ENCODE measurements at regions not wholly inside any gene's neighbourhood (a gene's known extent, or its start where the extent isn't known, plus 50 kb on each side); places are given as distances from the start of the nearest gene placed in this dataset.
A peak's percentile ranks its signal among the peaks of the same experiment; 100 is the strongest.

DNA sequence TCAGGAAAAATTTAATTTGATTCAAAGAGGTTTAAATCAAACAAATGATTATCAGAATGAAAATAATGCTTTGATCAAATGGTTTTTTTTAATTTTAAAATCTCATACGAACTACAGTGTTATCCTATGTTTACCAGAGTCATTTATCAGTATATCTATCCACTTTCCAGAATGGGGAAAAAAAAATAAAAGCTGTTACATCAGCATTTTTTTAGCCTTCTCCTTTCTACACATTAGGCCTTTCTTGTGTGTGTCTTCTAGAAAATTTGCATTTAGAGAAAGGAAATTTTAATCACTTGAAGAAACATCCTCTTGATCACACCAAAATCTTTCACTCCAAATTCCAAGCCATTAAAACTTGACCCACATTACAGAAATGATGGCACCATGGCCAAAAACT lies 608.9 kb upstream of the ID2 start:
- no peak for DNase-seq

DNA sequence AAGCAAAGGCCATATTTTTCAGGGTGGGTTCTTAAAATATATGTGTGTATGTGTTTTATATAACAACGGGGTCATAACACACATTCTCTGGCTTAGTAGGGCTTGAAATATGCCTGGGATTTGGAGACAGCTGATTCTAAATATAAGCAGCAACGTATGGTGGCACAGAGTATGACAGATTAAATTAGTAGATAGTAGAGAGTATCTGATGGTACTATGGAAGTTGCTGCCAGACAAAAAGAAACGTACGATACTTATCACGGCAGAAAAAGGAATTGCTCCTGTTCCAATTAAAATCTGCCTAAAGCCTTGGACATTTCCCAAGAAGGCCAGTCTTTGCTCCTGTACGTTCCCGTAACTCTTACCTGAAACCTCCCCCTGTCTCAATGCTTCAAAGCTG lies 607.9 kb upstream of the ID2 start:
- DNase-seq, result no peak

- peak; percentile 2 for DNase-seq
Observed at GRCh38 chr2:8076448-8077342, 605.2 kb upstream of the ID2 start.

DNA sequence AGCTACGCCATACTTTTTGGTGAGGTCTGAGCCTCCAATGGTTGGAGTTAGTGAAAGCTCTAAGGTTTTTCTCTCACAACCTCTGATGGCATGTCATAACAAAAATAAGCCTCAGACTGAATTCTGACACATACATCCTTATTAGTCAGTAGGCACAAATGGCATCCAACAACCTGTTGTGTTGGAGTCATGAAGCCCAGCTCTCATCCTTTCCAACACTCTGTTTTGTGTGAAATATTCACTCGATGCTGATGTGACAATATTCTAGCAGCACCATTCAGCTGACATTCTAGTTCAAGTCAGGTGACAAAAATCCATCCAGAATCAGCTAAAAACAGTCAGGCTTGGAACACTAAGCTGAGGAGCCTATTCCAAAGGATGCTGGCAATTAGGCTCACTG lies 603.2 kb upstream of the ID2 start:
- DNase-seq, result no peak

GRCh38 chr2:8080063-8080462 lies 601.8 kb upstream of the ID2 start:
- DNase-seq, result no peak

GRCh38 chr2:8081130-8081529 lies 600.7 kb upstream of the ID2 start:
- no peak for DNase-seq

- no peak for DNase-seq
Observed at GRCh38 chr2:8082840-8083239, 599.0 kb upstream of the ID2 start.

DNA sequence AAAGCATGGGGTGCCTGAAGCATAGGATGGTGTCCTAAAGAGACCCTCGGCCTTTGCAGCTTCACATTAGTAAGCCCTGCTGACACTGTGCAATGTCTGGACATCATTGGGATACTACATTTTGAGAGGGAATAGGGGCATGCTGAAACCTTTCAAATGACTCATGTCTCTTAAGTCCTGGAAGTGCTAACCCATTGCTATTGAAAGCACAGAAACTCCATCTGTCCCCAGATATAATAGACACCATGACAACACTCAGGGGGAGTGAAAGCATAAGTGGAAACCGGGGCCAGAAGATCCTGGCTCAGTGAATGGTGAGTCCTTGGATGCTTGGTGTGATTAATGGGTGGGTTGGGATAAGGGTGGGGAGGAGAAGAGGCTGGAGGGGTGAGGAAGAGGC lies 595.5 kb upstream of the ID2 start:
- DNase-seq, result no peak

DNA sequence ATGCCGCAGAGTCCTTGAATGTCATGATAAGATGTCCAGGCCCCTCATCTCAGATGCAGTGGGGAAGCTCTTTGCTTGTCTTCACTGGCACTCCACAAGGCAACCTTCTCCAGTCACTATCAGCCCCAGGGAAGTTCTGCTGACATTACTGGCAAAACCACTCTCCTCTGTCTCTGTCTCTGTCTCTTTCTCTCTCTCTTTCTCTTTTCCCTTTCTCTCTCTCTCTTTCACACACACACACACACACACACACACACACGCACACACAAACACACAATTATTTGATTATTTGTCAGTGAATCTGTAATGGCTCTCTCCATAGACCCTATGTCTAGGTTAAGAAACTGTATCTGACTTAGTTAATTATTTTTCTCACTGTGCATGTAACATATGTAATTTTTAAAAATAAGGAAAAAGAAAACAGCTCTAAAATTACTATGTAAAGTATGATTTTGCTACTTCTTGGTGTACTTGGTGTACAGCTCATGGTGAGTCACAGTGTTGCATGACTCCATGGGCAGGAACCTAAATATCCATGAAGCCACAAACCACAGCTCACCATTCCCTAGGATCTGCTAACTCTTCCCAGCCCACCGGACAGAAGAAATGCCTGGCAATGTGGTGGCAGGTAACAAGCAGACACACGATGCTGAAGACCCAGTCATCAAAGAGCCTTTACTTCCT lies 594.9 kb upstream of the ID2 start:
- DNase-seq, result no peak

- no peak for DNase-seq
Observed at GRCh38 chr2:8087480-8087840, 594.4 kb upstream of the ID2 start.

GRCh38 chr2:8088810-8089209 lies 593.0 kb upstream of the ID2 start:
- no peak for DNase-seq

GRCh38 chr2:8089596-8089995 lies 592.3 kb upstream of the ID2 start:
- DNase-seq, result no peak

DNA sequence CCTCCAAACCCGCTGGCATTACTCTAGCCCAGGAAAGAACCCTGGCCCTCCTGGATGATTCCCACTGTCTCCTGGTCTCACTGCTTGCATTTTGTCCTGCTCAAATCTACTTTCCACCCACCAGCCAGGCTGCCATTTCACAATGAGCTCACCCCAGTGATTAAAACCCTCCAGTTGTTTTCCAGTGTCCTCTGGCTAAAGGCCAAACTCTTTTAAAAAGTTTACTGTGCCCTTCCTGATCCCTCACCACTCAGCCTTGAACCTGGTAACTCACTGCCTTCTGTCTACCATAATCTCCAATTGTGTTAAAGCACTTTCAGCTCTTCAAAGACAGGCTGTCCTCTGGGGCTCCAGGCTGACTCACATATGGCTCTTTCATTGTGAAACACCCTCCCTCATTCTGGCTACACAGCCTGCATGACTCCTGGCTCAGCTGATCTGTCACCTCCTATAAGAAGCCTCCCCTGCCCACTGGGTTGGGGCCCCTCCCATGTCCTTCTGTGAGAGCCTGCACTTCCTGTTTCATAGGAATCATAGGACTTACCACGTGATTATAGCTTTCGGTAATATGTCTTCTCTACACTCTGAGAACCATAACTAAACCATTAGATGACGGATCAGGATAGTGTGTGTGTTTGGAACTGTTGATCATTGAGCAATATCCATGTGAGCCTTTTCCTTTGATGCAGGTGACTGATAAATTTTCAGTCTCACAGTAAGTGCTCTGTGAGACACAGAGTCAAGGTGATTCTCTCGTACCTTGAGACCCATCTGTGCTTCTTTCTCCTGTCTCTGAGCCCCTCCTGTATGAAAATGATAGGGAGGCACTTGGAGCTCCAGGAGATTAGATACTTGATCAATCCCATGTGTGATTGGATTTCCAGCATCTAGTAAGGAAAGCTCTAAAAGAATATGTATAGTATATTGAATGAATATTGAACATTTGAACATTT lies 590.8 kb upstream of the ID2 start:
- peak; percentile 67 for DNase-seq

- DNase-seq, result no peak
Observed at GRCh38 chr2:8094526-8094925, 587.3 kb upstream of the ID2 start.

DNA sequence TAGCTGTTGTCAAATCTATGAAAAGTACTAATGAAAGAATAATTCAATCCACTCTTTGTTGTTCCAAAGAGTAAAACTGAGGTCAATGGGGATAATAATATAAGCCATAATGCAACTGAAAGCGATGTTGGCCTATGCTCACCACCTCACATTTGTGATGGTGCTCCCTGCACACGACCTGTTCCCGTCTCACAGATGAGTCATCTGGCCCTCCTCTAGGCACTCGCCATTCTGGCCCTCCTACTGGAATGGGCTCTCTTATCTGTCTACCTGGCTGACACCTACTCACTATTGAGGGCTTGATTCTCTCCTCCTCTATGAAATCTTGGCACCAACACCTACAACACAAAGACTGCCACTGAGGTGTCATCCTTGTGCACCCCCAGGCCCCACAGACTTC lies 585.9 kb upstream of the ID2 start:
- no peak for DNase-seq

- no peak for DNase-seq
Observed at GRCh38 chr2:8096484-8096883, 585.4 kb upstream of the ID2 start.

GRCh38 chr2:8098476-8099266 lies 583.2 kb upstream of the ID2 start:
- no peak for DNase-seq

DNA sequence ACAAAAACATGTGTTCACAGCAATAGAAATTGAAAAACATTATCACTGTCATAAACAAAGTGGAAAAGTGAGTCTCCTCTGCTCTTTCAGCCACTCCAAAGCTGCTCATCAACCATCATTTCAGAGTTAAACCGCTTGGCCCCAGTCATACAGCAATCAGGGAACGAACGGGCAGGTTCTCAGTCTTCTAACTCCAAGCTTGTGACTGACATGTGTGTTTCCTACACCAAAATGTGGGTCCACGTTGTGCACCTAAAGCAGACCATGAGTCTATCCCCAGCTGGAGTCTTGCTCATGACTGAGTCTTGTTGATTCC lies 582.6 kb upstream of the ID2 start:
- no peak for DNase-seq

GRCh38 chr2:8101614-8102277 lies 580.1 kb upstream of the ID2 start:
- DNase-seq, result no peak

DNA sequence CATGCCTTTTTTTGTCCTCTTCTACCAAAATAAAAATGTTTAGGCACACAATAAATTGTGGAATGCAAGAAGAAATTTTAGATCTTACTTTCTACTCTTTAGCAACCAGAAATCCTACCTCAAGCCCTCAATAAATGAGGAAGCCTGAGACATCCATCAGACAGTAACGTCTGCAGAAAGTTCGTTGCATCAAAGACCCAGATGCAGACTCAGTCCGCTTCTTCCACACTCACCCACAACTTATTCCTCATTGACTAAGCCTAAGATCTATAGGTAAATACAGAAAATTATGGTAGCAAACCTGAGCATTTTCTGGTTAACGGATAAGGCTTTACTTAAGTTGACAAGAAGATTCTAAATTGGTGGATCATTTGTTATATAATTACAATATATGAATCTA lies 579.4 kb upstream of the ID2 start:
- no peak for DNase-seq

GRCh38 chr2:8103085-8103708 lies 578.7 kb upstream of the ID2 start:
- no peak for DNase-seq

DNA sequence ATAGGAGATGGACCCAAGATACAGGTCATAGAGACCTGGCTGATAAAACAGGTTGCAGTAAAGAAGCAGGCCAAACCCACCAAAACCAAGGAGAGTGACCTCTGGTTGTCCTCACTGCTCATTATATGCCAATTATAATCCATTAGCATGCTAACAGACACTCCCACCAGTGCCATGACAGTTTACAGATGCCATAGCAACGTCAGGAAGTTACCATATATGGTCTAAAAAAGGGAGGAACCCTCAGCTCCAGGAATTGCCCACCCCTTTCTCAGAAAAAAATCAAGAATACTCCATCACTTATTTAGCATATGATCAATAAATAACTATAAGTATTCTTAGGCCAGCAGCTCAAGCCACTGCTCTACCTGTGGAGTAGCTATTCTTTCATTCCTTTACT lies 574.7 kb upstream of the ID2 start:
- DNase-seq, result no peak
